ENCODE measurements at regions not wholly inside any gene's neighbourhood (a gene's known extent, or its start where the extent isn't known, plus 50 kb on each side); places are given as distances from the start of the nearest gene placed in this dataset.

DNA sequence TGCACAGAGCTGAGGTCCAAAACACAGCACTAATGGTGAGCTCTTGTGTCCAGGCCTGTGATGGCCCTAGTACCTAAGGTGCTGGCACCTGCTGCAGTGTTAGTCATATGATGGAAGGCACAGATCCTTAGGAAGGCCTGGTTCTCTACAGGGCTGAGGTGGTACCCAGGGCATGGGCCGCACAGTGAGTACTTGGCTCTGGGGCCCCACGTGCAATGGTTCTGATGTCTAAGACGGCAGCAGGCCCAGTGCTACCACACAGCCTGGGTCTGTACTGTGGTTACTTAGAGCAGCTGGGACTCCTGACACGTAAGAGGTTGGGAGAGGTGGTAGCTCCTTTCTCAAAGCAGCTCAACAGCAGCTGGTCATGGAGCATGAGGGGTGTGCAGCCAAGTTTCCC, 70.6 kb upstream of the MAGI2 start:
- TF ChIP-seq POLR2A (IDR thresholded peaks at IDR 0.05; ENCODE audit: low read depth, low read length), result no peak
- no peak for TF ChIP-seq CHD2 (IDR thresholded peaks at IDR 0.05; ENCODE audit: borderline replicate concordance, low read depth, low read length)
- TF ChIP-seq, protein P1, sequence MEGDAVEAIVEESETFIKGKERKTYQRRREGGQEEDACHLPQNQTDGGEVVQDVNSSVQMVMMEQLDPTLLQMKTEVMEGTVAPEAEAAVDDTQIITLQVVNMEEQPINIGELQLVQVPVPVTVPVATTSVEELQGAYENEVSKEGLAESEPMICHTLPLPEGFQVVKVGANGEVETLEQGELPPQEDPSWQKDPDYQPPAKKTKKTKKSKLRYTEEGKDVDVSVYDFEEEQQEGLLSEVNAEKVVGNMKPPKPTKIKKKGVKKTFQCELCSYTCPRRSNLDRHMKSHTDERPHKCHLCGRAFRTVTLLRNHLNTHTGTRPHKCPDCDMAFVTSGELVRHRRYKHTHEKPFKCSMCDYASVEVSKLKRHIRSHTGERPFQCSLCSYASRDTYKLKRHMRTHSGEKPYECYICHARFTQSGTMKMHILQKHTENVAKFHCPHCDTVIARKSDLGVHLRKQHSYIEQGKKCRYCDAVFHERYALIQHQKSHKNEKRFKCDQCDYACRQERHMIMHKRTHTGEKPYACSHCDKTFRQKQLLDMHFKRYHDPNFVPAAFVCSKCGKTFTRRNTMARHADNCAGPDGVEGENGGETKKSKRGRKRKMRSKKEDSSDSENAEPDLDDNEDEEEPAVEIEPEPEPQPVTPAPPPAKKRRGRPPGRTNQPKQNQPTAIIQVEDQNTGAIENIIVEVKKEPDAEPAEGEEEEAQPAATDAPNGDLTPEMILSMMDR (IDR thresholded peaks at IDR 0.05 in 2 of 3, conservative IDR thresholded peaks at IDR 0.05 in 1 of 3; ENCODE audit: control insufficient read depth in 2 of 3, extremely low read depth in 1 of 3, insufficient read depth in 1 of 3, low read depth in 3 of 3, low read length in 3 of 3), result no peak
- TF ChIP-seq, protein P2, sequence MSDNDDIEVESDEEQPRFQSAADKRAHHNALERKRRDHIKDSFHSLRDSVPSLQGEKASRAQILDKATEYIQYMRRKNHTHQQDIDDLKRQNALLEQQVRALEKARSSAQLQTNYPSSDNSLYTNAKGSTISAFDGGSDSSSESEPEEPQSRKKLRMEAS (IDR thresholded peaks at IDR 0.05; ENCODE audit: low read depth, low read length), result no peak
- TF ChIP-seq ZNF622 (IDR thresholded peaks at IDR 0.05), result no peak
- no peak for TF ChIP-seq SMAD1 (IDR thresholded peaks at IDR 0.05; ENCODE audit: low read depth, partially characterized antibody)
- TF ChIP-seq, protein P3, sequence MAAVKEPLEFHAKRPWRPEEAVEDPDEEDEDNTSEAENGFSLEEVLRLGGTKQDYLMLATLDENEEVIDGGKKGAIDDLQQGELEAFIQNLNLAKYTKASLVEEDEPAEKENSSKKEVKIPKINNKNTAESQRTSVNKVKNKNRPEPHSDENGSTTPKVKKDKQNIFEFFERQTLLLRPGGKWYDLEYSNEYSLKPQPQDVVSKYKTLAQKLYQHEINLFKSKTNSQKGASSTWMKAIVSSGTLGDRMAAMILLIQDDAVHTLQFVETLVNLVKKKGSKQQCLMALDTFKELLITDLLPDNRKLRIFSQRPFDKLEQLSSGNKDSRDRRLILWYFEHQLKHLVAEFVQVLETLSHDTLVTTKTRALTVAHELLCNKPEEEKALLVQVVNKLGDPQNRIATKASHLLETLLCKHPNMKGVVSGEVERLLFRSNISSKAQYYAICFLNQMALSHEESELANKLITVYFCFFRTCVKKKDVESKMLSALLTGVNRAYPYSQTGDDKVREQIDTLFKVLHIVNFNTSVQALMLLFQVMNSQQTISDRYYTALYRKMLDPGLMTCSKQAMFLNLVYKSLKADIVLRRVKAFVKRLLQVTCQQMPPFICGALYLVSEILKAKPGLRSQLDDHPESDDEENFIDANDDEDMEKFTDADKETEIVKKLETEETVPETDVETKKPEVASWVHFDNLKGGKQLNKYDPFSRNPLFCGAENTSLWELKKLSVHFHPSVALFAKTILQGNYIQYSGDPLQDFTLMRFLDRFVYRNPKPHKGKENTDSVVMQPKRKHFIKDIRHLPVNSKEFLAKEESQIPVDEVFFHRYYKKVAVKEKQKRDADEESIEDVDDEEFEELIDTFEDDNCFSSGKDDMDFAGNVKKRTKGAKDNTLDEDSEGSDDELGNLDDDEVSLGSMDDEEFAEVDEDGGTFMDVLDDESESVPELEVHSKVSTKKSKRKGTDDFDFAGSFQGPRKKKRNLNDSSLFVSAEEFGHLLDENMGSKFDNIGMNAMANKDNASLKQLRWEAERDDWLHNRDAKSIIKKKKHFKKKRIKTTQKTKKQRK (IDR thresholded peaks at IDR 0.05; ENCODE audit: low read depth, low read length), result no peak
- TF ChIP-seq HDAC6 (IDR thresholded peaks at IDR 0.05; ENCODE audit: unreplicated experiment), result no peak
- no peak for TF ChIP-seq ZNF24 (IDR thresholded peaks at IDR 0.05)
- TF ChIP-seq, protein P4, sequence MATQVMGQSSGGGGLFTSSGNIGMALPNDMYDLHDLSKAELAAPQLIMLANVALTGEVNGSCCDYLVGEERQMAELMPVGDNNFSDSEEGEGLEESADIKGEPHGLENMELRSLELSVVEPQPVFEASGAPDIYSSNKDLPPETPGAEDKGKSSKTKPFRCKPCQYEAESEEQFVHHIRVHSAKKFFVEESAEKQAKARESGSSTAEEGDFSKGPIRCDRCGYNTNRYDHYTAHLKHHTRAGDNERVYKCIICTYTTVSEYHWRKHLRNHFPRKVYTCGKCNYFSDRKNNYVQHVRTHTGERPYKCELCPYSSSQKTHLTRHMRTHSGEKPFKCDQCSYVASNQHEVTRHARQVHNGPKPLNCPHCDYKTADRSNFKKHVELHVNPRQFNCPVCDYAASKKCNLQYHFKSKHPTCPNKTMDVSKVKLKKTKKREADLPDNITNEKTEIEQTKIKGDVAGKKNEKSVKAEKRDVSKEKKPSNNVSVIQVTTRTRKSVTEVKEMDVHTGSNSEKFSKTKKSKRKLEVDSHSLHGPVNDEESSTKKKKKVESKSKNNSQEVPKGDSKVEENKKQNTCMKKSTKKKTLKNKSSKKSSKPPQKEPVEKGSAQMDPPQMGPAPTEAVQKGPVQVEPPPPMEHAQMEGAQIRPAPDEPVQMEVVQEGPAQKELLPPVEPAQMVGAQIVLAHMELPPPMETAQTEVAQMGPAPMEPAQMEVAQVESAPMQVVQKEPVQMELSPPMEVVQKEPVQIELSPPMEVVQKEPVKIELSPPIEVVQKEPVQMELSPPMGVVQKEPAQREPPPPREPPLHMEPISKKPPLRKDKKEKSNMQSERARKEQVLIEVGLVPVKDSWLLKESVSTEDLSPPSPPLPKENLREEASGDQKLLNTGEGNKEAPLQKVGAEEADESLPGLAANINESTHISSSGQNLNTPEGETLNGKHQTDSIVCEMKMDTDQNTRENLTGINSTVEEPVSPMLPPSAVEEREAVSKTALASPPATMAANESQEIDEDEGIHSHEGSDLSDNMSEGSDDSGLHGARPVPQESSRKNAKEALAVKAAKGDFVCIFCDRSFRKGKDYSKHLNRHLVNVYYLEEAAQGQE (IDR thresholded peaks at IDR 0.05; ENCODE audit: low read depth, low read length), result no peak
- no peak for TF ChIP-seq YBX1 (IDR thresholded peaks at IDR 0.05)
- TF ChIP-seq, protein P5, sequence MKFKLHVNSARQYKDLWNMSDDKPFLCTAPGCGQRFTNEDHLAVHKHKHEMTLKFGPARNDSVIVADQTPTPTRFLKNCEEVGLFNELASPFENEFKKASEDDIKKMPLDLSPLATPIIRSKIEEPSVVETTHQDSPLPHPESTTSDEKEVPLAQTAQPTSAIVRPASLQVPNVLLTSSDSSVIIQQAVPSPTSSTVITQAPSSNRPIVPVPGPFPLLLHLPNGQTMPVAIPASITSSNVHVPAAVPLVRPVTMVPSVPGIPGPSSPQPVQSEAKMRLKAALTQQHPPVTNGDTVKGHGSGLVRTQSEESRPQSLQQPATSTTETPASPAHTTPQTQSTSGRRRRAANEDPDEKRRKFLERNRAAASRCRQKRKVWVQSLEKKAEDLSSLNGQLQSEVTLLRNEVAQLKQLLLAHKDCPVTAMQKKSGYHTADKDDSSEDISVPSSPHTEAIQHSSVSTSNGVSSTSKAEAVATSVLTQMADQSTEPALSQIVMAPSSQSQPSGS (IDR thresholded peaks at IDR 0.05; ENCODE audit: low read length), result no peak
- no peak for TF ChIP-seq SIN3A (IDR thresholded peaks at IDR 0.05; ENCODE audit: low read depth, low read length)
